ENCODE measurements at regions not wholly inside any gene's neighbourhood (a gene's known extent, or its start where the extent isn't known, plus 50 kb on each side); places are given as distances from the start of the nearest gene placed in this dataset.
"Not testable (repeated sequence)": the region's sequence is repeated elsewhere in the genome, so short reads cannot be mapped to it uniquely, and the experiment has no call there.

- H3K4me3 Mint-ChIP-seq; intact Hi-C loops (cut with micrococcal nuclease); H3K27ac Mint-ChIP-seq; DNase-seq; H3K36me3 Mint-ChIP-seq (ENCODE audit: low read depth); H3K9me3 Mint-ChIP-seq; H3K4me1 Mint-ChIP-seq; H3K27me3 Mint-ChIP-seq: not testable (repeated sequence)
Observed at GRCh38 chr15:84360902-84361301, 125.3 kb downstream of the GOLGA6L4 start.

DNA sequence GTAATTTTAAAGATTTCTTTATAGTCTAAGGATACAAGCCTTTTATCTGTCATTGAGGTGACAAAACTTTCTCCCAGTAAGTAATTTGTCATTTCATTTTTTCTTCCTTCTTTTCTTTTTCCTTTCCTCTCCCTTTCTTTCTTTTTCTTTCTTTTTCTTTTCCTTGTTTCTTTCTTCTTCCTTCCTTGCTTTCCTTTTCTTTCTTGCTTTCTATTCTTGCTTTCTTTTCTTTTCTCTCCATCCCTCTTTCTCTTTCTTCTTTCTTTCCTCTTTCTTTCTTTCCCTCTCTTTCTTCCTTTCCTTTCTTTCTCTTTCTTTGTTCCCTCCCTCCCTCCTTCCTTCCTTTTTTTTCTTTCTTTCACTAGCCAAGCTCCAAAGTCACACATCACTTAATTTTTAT is 148.8 kb downstream of the GOLGA6L4 start:
- H3K27ac Mint-ChIP-seq; H3K4me3 Mint-ChIP-seq; H3K9me3 Mint-ChIP-seq; H3K36me3 Mint-ChIP-seq (ENCODE audit: low read depth); intact Hi-C loops (cut with micrococcal nuclease); H3K4me1 Mint-ChIP-seq; H3K27me3 Mint-ChIP-seq; DNase-seq: not testable (repeated sequence)

- Mint-ChIP-seq H3K9me3 (peaks cover 5% of the 10 kb centered on the region), H3K36me3 (ENCODE audit: low read depth) (no peaks in the 10 kb centered on the region), H3K27me3 (peaks cover 7% of the 10 kb centered on the region), H3K4me1 (no peaks in the 10 kb centered on the region), H3K4me3 (no peak overlapping the region), H3K27ac (no peak overlapping the region)
- intact Hi-C loops (cut with micrococcal nuclease): no loop called here
- no peak for DNase-seq
Observed at GRCh38 chr15:84387086-84387485, 151.5 kb downstream of the GOLGA6L4 start.

- H3K4me1 Mint-ChIP-seq; H3K4me3 Mint-ChIP-seq; H3K27me3 Mint-ChIP-seq; H3K36me3 Mint-ChIP-seq (ENCODE audit: low read depth); intact Hi-C loops (cut with micrococcal nuclease); H3K27ac Mint-ChIP-seq; DNase-seq; H3K9me3 Mint-ChIP-seq: not testable (repeated sequence)
Observed at GRCh38 chr15:84388201-84388600, 152.6 kb downstream of the GOLGA6L4 start.

DNA sequence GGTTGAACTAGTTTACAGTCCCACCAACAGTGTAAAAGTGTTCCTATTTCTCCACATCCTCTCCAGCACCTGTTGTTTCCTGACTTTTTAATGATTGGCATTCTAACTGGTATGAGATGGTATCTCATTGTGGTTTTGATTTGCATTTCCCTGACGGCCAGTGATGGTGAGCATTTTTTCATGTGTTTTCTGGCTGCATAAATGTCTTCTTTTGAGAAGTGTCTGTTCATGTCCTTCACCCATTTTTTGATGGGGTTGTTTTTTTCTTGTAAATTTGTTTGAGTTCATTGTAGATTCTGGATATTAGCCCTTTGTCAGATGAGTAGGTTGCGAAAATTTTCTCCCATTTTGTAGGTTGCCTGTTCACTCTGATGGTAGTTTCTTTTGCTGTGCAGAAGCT is 153.1 kb downstream of the GOLGA6L4 start:
- DNase-seq; H3K27ac Mint-ChIP-seq; H3K27me3 Mint-ChIP-seq; intact Hi-C loops (cut with micrococcal nuclease); H3K36me3 Mint-ChIP-seq (ENCODE audit: low read depth); H3K9me3 Mint-ChIP-seq; H3K4me1 Mint-ChIP-seq; H3K4me3 Mint-ChIP-seq: not testable (repeated sequence)

GRCh38 chr15:84390324-84390723 is 154.8 kb downstream of the GOLGA6L4 start:
- H3K9me3 Mint-ChIP-seq; DNase-seq; H3K4me1 Mint-ChIP-seq; intact Hi-C loops (cut with micrococcal nuclease); H3K36me3 Mint-ChIP-seq (ENCODE audit: low read depth); H3K27me3 Mint-ChIP-seq; H3K27ac Mint-ChIP-seq; H3K4me3 Mint-ChIP-seq: not testable (repeated sequence)

- no peaks in the 10 kb centered on the region for H3K4me1 Mint-ChIP-seq
- H3K4me3 Mint-ChIP-seq: no peak overlapping the region
- no peak for DNase-seq
- H3K9me3 Mint-ChIP-seq: peaks cover 5% of the 10 kb centered on the region
- no peak overlapping the region for H3K27ac Mint-ChIP-seq
- H3K36me3 Mint-ChIP-seq (ENCODE audit: low read depth): no peaks in the 10 kb centered on the region
- intact Hi-C loops (cut with micrococcal nuclease): no loop called here
- peaks cover 2% of the 10 kb centered on the region for H3K27me3 Mint-ChIP-seq
Observed at GRCh38 chr15:84391191-84391590, 155.6 kb downstream of the GOLGA6L4 start.

GRCh38 chr15:84392020-84392419 is 156.4 kb downstream of the GOLGA6L4 start:
- H3K4me1 Mint-ChIP-seq; H3K27me3 Mint-ChIP-seq; intact Hi-C loops (cut with micrococcal nuclease); H3K9me3 Mint-ChIP-seq; H3K27ac Mint-ChIP-seq; H3K36me3 Mint-ChIP-seq (ENCODE audit: low read depth); H3K4me3 Mint-ChIP-seq; DNase-seq: not testable (repeated sequence)

GRCh38 chr15:84393386-84393936 is 157.9 kb downstream of the GOLGA6L4 start:
- H3K27ac Mint-ChIP-seq; H3K36me3 Mint-ChIP-seq (ENCODE audit: low read depth); intact Hi-C loops (cut with micrococcal nuclease); H3K4me3 Mint-ChIP-seq; H3K4me1 Mint-ChIP-seq; H3K27me3 Mint-ChIP-seq; H3K9me3 Mint-ChIP-seq: not testable (repeated sequence)
- DNase-seq: peak; percentile 47

- peak; percentile 50 for DNase-seq
- H3K4me1 Mint-ChIP-seq; H3K36me3 Mint-ChIP-seq (ENCODE audit: low read depth); H3K27ac Mint-ChIP-seq; H3K9me3 Mint-ChIP-seq; H3K4me3 Mint-ChIP-seq; H3K27me3 Mint-ChIP-seq; intact Hi-C loops (cut with micrococcal nuclease): not testable (repeated sequence)
Observed at GRCh38 chr15:84393966-84394365, 158.4 kb downstream of the GOLGA6L4 start.

DNA sequence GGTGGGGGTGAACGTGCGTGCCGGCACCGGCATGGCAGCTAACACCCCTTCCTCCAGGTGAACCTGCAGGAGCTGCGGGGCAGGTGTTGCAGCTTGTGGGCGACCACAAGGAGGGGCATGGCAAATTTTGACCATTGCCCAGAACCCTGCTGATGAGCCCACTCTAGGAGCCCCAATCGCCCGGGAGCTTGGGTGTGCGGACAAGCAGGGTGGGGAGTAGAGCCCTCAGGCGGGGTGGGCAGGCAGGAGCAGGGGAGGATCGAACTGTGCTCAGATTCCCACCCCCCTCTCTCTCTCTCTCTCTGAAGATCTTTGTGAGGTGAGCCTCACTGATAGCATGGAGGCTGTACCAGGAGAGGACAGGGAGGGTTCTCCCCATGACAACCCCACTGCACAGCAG is 159.8 kb downstream of the GOLGA6L4 start:
- H3K4me1 Mint-ChIP-seq; H3K36me3 Mint-ChIP-seq (ENCODE audit: low read depth); DNase-seq; intact Hi-C loops (cut with micrococcal nuclease); H3K27me3 Mint-ChIP-seq; H3K9me3 Mint-ChIP-seq; H3K4me3 Mint-ChIP-seq; H3K27ac Mint-ChIP-seq: not testable (repeated sequence)

DNA sequence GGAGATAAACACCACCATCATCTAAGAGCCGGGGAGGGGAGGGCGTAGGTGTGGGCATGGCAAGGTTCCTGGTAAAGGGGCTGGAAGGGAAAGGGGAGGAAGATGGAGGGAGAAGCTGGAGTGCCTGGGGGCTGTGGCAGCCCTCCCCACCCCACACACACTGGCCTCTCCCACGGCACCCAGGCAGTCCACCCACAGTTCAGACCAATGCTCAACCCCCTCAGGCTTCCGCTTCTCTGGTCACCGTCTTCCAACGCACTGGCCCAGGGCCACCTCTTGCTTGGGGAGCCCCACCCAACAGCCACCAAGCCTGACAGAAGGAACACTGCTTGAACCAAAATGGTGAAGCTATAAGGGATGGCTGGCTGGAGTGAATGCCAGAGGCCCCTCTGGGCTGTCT is 160.3 kb downstream of the GOLGA6L4 start:
- H3K4me3 Mint-ChIP-seq; H3K36me3 Mint-ChIP-seq (ENCODE audit: low read depth); H3K4me1 Mint-ChIP-seq; H3K27ac Mint-ChIP-seq; intact Hi-C loops (cut with micrococcal nuclease); H3K9me3 Mint-ChIP-seq; H3K27me3 Mint-ChIP-seq: not testable (repeated sequence)
- DNase-seq: peak; percentile 42

- peak; percentile 48 for DNase-seq
- H3K9me3 Mint-ChIP-seq; H3K27me3 Mint-ChIP-seq; H3K4me3 Mint-ChIP-seq; H3K27ac Mint-ChIP-seq; H3K36me3 Mint-ChIP-seq (ENCODE audit: low read depth); intact Hi-C loops (cut with micrococcal nuclease); H3K4me1 Mint-ChIP-seq: not testable (repeated sequence)
Observed at GRCh38 chr15:84397066-84397465, 161.5 kb downstream of the GOLGA6L4 start.

- H3K4me1 Mint-ChIP-seq; DNase-seq; H3K9me3 Mint-ChIP-seq; H3K36me3 Mint-ChIP-seq (ENCODE audit: low read depth); H3K27ac Mint-ChIP-seq; H3K27me3 Mint-ChIP-seq; intact Hi-C loops (cut with micrococcal nuclease); H3K4me3 Mint-ChIP-seq: not testable (repeated sequence)
Observed at GRCh38 chr15:84398087-84398486, 162.5 kb downstream of the GOLGA6L4 start.

DNA sequence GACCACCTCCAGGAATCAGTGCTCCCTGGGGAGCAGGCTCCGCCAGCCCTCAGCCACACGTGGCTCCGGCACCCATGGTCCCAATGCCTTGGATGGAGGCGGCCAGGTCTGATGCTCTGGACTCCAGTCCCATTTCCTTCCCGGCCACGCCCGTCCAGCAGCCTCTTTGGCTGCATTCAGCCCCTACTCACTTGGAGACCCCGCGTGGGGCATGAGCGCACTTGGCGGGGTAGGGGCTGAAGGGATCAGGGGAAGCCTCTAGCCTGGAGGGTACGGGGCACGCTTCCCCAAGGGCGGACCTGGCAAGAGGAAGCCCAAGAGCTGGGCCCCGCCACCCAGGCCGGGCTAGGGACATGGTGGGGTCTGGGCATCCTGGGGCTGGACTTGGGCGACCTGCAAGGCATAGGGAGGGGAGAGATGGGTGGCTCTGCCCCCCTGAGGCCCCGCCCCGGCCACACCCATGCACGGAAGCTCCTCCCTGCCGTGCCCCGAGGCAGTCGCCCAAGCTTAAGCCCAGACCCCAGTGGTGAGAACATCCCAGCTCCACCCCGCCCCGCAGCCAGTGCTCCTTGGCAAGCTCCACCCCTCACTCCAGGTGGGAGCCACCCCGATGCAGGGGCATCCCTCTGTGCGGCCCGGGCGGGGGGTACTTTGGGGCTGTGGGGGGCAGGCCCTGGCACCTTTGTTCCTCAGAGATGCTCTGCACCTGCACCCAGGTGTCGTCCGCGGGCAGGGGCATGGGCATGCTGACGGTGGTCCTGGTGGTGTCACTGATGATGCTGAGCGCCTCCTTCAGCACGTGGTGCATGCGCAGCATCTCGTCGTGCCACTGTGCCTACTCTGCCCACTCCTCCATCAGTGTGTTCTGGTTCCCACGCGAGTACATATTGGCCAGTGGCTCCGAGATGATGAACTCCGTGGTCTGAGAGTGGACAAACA is 163.5 kb downstream of the GOLGA6L4 start:
- intact Hi-C loops (cut with micrococcal nuclease): no loop called here
- no peaks in the 10 kb centered on the region for H3K36me3 Mint-ChIP-seq (ENCODE audit: low read depth)
- H3K9me3 Mint-ChIP-seq: no peaks in the 10 kb centered on the region
- H3K4me1 Mint-ChIP-seq: no peaks in the 10 kb centered on the region
- H3K27ac Mint-ChIP-seq: no peak overlapping the region
- DNase-seq: peak; percentile 37
- no peaks in the 10 kb centered on the region for H3K27me3 Mint-ChIP-seq
- no peak overlapping the region for H3K4me3 Mint-ChIP-seq

Measured in activated CD4-positive, alpha-beta T cell treated with anti-CD3 and anti-CD28 coated beads, Interleukin-2, amount 10 ng/mL, durations not matched to agents 24 days and 14 days (primary cell).